Suppressor macrophage (primary cell): ENCODE measurements at regions not wholly inside any gene's neighbourhood (a gene's known extent, or its start where the extent isn't known, plus 50 kb on each side); places are given as distances from the start of the nearest gene placed in this dataset.
"Not testable (repeated sequence)": the region's sequence is repeated elsewhere in the genome, so short reads cannot be mapped to it uniquely, and the experiment has no call there.

ENCODE experiments used
- DNase-seq, 4 experiments: peaks; one replicate each; pipeline ENCODE4 v3.0.0-alpha.2; 2020 to 2022

GRCh38 chrX:98068024-98068580, 1184.4 kb downstream of the RPA4 start:
- DNase-seq, result no peak

DNA sequence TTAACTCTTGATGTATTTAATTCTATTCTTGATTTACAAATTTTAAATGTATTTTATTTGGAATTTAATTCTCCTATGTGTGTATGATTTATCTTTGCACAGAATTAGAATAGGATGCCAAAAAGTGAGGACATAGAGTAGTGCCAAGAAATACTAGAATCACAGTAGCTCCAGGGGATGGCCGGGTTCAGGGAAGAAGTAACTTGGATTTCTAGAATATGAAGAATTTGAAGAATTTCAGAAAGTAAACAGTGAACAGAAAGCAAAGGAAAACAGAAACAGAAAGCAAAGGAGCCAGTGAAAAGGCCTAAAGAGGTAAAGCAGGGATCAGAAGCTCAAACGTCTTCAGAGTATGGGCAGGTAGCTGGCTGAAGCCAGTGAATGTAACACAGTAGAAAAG, 1187.6 kb downstream of the RPA4 start:
- no peak for DNase-seq

DNA sequence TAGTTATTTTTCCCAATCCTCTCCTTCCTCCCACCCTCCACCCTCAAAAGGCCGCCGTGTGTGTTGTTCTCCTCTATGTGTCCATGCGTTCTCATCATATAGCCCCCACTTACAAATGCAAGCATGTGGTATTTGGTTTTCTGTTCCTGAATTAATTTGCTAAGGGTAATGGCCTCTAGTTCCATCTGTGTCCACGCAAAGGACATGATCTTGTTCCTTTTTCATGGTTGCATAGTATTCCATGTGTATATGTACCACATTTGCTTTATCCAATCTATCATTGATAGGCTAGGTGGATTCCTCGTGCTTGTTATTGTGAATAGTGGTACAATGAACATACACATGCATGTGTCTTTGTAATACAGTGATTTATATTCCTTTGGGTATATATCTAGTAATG, 1193.7 kb downstream of the RPA4 start:
- no peak for DNase-seq

DNA sequence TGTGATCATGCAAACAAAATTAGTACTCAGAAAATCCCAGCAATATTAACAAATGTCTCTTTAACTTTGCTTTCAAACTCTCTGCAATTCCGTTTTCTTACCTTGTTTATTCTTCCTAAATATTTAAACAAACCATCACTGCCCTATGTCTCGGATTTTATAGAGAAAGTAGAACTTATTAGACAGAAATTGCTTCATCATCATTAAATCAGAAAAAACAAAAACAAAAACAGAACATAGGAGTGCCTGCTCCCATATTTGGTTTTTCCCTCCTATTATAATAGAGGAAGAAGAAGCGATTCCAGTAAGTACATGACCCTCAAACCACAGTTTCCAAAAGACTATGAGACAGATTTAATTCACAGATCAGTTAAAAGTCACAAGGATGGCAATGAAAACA, 1228.0 kb downstream of the RPA4 start:
- no peak for DNase-seq

DNA sequence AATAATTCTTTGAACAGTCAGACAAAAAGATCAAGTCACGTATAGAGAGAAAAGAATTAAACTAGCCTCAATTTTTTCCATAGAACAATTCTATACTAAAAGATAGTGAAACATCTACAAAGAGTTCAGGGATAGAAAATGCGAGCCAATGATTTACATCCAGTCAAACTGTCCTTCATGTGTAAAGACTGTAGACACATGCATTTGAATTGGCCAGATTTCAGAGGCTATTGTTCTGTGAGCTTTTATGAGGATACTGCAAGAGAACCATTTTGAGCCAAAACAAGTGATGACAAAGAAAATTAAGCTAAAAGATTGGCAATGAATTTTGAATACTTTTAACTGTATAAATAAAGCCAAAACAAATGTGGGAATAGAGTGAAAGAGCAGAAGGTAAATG, 1230.3 kb downstream of the RPA4 start:
- no peak for DNase-seq

DNA sequence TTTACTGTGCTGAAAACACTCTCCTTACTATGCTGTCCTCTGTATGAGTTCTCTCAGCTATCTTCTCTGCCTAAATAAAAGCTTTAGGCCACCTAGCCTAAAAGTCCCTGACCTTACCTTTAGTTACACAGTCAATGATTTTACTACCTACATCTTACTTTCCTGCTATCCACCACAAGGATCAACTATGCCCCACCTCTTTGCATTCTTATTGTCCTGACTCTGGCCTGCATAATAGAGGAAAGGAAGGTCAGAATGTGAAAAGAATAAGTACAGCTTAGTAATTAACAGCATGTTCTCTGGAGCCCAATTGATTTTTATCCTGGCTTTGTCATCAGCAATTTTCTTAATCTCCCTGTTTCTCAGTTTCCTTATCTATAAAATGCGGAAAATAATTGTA, 1257.8 kb downstream of the RPA4 start:
- no peak for DNase-seq

GRCh38 chrX:98191003-98191402, 1307.3 kb downstream of the RPA4 start:
- no peak for DNase-seq

GRCh38 chrX:98194036-98194435, 1310.3 kb downstream of the RPA4 start:
- peak in 1 of 4 experiments; percentile 0 for DNase-seq

DNA sequence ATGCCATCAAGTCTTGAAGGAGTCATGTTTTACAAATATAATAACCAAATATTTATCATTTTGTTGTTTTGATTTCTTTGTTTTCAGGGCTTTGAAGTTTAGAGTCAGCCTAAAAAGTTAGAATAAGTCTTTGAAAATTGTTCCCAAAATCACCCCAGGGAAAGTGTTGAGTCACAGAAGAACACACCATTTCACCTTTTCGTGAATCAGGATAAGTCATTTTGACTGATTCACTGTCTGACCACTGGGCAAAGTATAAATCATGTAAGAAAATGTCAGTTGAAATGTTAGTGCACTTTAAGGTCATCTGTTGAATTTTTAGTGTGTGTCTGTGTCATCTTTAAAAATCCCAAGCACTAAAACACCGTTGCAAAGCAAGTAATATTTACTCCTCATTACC, 1320.1 kb downstream of the RPA4 start:
- no peak for DNase-seq

DNA sequence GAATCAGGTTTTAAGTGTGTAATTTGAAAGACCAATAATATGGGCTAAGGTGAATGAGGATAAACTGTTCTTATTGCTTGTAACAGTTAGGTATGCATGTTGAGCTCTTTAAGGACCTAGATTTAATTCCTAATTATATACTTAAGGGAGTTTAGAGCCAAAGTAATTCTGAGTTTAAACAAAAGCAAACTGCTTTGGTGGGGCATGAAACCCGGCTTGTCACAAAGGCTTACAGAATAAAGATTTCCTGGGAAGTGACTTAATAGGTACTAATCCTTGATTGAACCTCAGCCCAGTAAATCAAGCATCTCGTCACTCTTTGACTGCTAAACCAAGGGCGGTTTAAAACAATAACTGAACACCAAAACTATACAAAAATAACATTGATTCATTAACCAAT, 1324.2 kb downstream of the RPA4 start:
- DNase-seq, result no peak

DNA sequence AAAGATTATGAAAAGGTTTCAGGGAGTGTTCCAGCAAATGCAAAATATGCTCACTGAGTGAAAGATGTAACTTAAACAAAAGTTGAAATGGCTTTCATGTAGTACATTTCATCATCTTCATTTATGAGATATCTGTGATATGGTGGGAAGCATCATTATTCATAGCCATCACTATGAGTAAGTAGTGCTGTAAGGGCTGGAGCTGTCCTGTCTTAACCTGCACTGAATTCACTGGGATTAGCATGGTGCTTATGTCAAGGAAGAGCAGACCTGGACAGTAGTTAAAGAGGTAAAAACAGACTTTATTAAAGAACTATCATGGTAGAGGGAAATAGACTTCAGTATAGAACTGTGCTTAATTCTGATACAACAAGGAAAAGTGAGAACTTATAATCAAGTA, 1347.3 kb downstream of the RPA4 start:
- DNase-seq, result no peak

DNA sequence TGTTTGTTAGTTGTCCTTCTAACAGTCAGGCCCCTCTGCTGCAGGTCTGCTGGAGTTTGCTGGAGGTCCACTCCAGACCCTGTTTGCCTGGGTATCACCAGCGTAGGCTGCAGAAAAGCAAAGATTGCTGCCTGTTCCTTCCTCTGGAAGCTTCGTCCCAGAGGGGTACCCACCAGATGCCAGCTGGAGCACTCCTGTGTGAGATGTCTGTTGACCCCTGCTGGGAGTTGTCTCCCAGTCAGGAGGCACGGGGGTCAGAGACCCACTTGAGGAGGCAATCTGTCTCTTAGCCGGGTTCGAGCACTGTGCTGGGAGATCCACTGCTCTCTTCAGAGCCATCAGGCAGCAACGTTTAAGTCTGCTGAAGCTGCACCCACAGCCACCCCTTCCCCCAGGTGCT, 1356.4 kb downstream of the RPA4 start:
- not testable (repeated sequence) for DNase-seq

DNA sequence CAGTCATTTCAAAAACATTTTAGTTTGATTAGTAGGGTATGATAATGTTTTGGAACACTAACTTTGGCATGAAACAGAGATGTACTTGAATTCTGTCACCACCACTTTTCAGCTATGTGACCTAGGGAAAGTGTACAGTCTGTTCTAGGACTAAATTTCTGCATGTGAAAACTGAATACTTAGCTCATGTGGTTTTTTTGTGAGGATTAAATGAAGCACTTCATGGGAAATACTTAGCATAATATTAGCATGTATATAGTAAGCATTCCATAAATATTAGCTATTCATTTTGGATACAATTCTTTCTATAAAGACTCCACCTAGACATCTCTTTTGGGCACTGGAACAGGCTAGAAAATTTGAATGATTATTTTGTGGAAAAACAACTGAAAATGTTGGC, 1379.4 kb downstream of the RPA4 start:
- no peak for DNase-seq

DNA sequence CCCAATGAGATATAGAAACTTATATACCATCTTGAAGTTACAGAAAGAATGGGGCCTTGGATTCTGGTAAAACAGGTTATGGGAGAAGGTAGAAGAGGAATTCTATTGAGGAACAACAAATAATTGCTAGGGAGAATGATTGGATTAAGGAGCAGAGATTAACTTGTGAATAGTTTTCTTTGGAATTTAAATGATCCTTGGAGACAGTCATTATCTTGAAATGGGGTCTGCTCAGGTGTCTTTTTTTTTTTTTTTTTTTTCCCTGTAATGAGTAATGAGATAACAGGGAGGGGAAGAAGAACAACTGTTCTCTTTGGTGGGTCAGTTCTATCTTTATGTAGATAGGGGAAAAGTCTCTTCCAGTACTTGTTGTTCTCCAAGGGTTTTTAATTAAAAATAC, 1406.0 kb downstream of the RPA4 start:
- no peak for DNase-seq

DNA sequence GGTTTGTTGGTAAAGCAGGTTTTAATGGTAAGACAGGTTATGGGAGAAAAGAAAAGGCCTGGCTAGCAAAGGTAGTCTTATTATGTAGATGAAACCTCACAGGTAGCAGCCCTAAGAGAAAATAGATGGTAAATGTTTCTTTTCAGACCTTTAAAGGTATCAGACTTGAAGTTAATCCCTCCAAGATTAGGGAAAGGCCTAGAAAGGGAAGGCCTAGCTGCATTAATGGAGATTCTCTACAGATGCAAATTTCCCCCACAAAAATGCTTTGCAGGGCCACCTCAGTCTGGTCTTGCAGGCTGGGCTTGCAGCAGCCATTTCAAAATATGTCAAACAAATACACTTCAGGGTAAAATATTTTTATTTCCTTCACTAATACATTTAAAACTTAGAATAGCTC, 1410.6 kb downstream of the RPA4 start:
- no peak for DNase-seq

GRCh38 chrX:98296129-98296528, 1412.4 kb downstream of the RPA4 start:
- no peak for DNase-seq

GRCh38 chrX:98299785-98300184, 1416.1 kb downstream of the RPA4 start:
- DNase-seq, result no peak

- not testable (repeated sequence) for DNase-seq
Measured at GRCh38 chrX:98300536-98300935, 1416.8 kb downstream of the RPA4 start.

DNA sequence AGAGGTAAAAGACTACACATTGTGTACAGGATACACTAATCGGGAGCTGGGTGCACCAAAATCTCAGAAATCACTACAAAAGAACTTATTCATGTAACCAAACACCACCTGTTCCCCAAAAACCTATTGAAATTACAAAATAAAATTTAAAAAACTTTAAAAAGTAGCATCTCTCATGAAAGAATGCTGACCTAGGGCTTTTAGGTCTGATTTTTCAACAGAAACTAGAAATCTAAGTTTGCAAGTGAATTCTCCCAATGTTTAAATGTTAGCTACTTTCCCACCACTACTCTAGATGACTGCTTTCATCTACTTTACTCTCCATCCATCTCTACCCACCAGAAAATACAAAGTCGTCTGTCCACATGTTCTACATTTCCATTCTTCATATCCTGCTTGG, 1447.7 kb downstream of the RPA4 start:
- no peak for DNase-seq

DNA sequence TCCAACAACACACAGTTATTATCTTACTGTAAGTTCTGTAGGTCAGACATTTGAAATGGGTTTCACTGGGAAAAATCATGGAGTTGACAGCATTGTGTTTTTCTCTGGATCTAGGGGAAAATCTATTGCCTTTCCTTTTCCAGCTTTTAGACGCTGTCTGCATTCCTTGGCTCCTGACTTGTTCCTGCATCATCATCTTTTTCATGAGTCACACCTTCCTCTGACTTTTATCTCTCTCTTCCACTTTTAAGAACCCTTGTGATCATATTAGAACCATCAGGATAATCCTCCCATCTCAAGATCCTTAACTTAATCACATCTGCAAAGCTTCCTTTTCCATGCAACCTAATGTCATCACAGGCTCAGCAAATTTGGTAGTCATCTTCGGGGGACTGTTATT, 1454.8 kb downstream of the RPA4 start:
- DNase-seq, result no peak

GRCh38 chrX:98350940-98351339, 1467.2 kb downstream of the RPA4 start:
- no peak for DNase-seq

DNA sequence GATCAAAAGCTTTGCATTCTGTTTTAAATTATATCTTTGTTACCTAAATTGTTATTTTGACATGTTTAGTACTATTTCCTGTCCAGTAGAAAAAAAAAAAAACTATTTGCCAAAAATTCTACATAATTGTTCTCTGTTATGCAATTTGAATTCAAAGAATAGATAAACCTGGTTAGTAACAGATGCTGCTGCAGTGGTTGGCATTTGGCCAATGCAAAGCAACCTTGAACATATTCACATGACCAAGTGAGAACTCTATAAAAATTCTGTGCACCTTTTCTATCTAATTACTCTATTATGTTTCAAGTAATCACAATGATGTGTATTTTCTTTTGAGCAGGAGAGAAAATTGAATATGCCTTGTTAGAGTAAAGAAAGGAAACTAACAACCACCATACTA, 1473.4 kb downstream of the RPA4 start:
- no peak for DNase-seq

DNA sequence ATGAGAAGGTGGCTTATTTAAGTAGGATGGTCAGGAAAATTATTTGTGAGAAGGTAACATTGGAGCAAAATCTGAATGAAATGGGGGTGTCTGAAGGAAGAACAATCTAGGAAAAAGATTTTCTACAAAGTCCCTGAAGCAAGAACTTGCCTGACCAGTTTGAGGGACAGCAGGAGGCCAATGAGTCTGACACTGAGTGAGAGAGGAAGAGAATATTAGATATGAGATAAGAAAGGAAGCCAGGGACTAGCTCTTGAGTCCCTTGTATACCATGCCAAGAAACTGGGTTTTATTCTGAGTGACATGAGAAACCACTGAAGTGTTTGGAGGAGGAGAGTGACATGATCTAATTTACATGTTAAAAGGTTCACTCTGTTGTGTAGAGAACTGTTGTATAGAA, 1478.9 kb downstream of the RPA4 start:
- no peak for DNase-seq

GRCh38 chrX:98371994-98372393, 1488.3 kb downstream of the RPA4 start:
- no peak for DNase-seq

DNA sequence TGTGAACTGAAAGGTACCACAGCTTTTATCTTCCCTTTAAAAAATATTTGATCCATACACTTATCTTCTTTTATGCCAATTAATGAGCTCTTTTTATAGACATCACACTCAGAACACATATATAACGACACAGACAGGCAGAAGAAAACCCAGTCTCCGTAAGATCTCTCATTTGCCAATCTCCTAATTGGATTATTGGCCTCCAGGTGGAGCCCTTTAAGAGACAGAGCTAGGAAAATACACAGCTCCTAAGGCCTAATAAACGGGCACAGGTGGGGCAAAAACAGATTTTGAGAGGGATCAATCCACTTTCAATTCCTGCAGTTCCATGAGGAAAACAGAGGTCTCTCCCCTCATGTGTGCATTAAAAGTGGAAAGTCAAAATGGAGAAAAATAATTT, 1495.4 kb downstream of the RPA4 start:
- DNase-seq, result no peak

GRCh38 chrX:98380106-98380505, 1496.4 kb downstream of the RPA4 start:
- no peak for DNase-seq
